K562 (cell line): ENCODE measurements at regions not wholly inside any gene's neighbourhood (a gene's known extent, or its start where the extent isn't known, plus 50 kb on each side); places are given as distances from the start of the nearest gene placed in this dataset.
"Not testable (repeated sequence)": the region's sequence is repeated elsewhere in the genome, so short reads cannot be mapped to it uniquely, and the experiment has no call there.

Source experiments
- ATAC-seq: fragments of 200-7000 bp; cut with Tn5 transposase; 3 replicates; pipeline ENCODE4 v1.9.1; 2020; ENCODE audit warnings: moderate library complexity
- BruUV-seq: library from RNA; stranded (reverse); fragments of 400-500 nt; replicated peaks from 2 replicates; lab custom pipeline; 2021; lab: Mats Ljungman, UMichigan
- CTCF ChIA-PET: fragments of 300-600 bp; formaldehyde crosslinking; extraction: SDS; loops from one replicate; lab custom pipeline; 2021; ENCODE audit warnings: low intra/inter-chr PET ratio; lab: Yijun Ruan, JAX
- POLR2A ChIA-PET: fragments of 300-600, 350-650 bp; sonication (Branson Sonifier 250); formaldehyde crosslinking; extraction: SDS; loops from one replicate; lab custom pipeline; 2021; ENCODE audit warnings: antibody characterized with exemption, inconsistent platforms; lab: Yijun Ruan, JAX
- DNase-seq, 4 experiments: peaks; one replicate each; pipeline versions ENCODE4 v3.0.0 to v3.0.0-alpha.2; 2011 to 2018; ENCODE audit warnings: low spot score in 3 of 4, mixed read lengths in 3 of 4; ENCODE audit errors: extremely low read depth in 1 of 4
- FAIRE-seq: peaks from 2 replicates; lab custom pipeline; 2011; peaks lifted over from hg19 to GRCh38; lab: Jason Lieb, UNC
- H2AFZ ChIP-seq: 2 replicates; pipeline ENCODE4 v1.6.0; 2011; ENCODE audit warnings: low read depth, low read length, control low read depth, inconsistent platforms
- H3K27ac ChIP-seq: fragments of 200-600 bp; 3 replicates; pipeline ENCODE4 v1.8.0; 2011; ENCODE audit warnings: low read depth, mild to moderate bottlenecking, control low read depth, inconsistent platforms, low read length, moderate library complexity, mixed read lengths; ENCODE audit errors: extremely low read depth
- H3K27me3 ChIP-seq, 2 experiments: fragments of 300-600 bp in 1 of 2; 2 replicates in 1 of 2; 3 replicates in 1 of 2; pipeline versions ENCODE4 v1.6.0 to v1.8.0; 2011; ENCODE audit warnings: inconsistent platforms in 2 of 2, low read length in 2 of 2, mild to moderate bottlenecking in 1 of 2, mixed read lengths in 1 of 2, moderate library complexity in 1 of 2; ENCODE audit not compliant: control insufficient read depth in 2 of 2, insufficient read depth in 2 of 2
- H3K36me3 ChIP-seq: fragments of 300-600 bp; 3 replicates; pipeline ENCODE4 v1.8.0; 2011; ENCODE audit warnings: mild to moderate bottlenecking, low read length, inconsistent platforms; ENCODE audit not compliant: control insufficient read depth, insufficient read depth
- H3K4me1 ChIP-seq, 2 experiments: fragments of 200-600 bp in 1 of 2; replicated peaks in 1 of 2; 2 replicates in 1 of 2; 3 replicates in 1 of 2; pipeline versions ENCODE4 v1.5.1 to v1.8.0; 2011; ENCODE audit warnings: inconsistent platforms in 2 of 2, low read length in 2 of 2, mild to moderate bottlenecking in 1 of 2, mixed read lengths in 1 of 2, moderate library complexity in 1 of 2; ENCODE audit not compliant: control insufficient read depth in 2 of 2, insufficient read depth in 2 of 2
- H3K4me2 ChIP-seq: 2 replicates; pipeline ENCODE4 v1.6.1; 2011; ENCODE audit warnings: low read length, control low read depth, inconsistent platforms, mixed read lengths; ENCODE audit not compliant: insufficient read depth
- H3K4me3 ChIP-seq: fragments of 200-600 bp; sonication (generic), shearing (Covaris generic); 2 replicates; pipeline ENCODE4 v1.5.1; 2016; ENCODE audit warnings: control low read depth, inconsistent platforms
- H3K79me2 ChIP-seq: fragments of 200-600 bp; 3 replicates; pipeline ENCODE4 v1.8.0; 2011; ENCODE audit warnings: low read length, inconsistent platforms; ENCODE audit not compliant: control insufficient read depth, insufficient read depth
- H3K9ac ChIP-seq, 2 experiments: 2 replicates each; pipeline versions ENCODE4 v1.6.0 to v1.6.1; 2011; ENCODE audit warnings: low read depth in 2 of 2, low read length in 2 of 2, control low read depth in 1 of 2, inconsistent platforms in 1 of 2, mild to moderate bottlenecking in 1 of 2, mixed read lengths in 1 of 2; ENCODE audit not compliant: insufficient read depth in 1 of 2
- H3K9me1 ChIP-seq: one replicate; pipeline ENCODE4 v1.6.0; 2011; ENCODE audit warnings: inconsistent platforms, mild to moderate bottlenecking, low read length, moderate library complexity; ENCODE audit not compliant: control insufficient read depth, insufficient read depth
- H3K9me3 ChIP-seq: replicated peaks from 2 replicates; pipeline ENCODE4 v1.5.1; 2011; ENCODE audit warnings: low read depth, low read length, inconsistent platforms; ENCODE audit not compliant: control insufficient read depth, insufficient read depth
- H4K20me1 ChIP-seq: replicated peaks from 2 replicates; pipeline ENCODE4 v1.6.1; 2011; ENCODE audit warnings: low read length, inconsistent platforms, mixed read lengths; ENCODE audit not compliant: control insufficient read depth, insufficient read depth
- WGBS: fragments of 100-300 bp; shearing (Covaris generic); methylation state at CpG from one replicate; pipeline ENCODE4 v1.1.6; 2016; ENCODE audit warnings: low coverage, mixed read lengths; ENCODE audit not compliant: insufficient coverage; ENCODE audit errors: missing lambda C conversion rate; 5-methylcytosine and 5-hydroxymethylcytosine counted together
- in situ Hi-C: fragments of 300-500 bp; cut with MboI; formaldehyde crosslinking; loops from 4 replicates; pipeline ENCODE4 v1.15.0; 2018; ENCODE audit warnings: inconsistent platforms, mixed read lengths
- intact Hi-C: fragments of 100-400 bp; cut with micrococcal nuclease; formaldehyde crosslinking; loops from 2 replicates; pipeline ENCODE4 v1.14.2; 2022

DNA sequence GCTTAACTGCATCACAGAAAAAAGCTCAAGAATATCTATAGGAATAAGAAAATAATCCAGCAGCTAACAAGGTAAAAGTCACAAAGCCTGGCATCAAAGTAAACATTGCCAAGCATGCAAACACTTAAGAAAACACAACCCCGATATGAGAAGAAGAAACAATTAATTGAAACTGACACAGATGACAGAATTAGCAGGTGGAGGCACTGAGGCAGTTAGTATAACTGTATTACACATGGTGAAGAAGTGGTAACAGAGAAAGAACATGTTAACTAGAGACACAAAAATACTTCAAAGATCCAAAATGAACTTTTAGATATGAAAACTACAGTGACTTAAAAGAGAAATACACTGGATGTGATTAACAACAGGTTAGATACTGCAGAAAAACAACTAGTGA, 69.4 kb upstream of the PMPCB start:
- H3K4me3 ChIP-seq, H3K27ac ChIP-seq, POLR2A ChIA-PET, H3K9ac ChIP-seq, H3K27me3 ChIP-seq, H3K4me2 ChIP-seq, H3K79me2 ChIP-seq, in situ Hi-C loops, ATAC-seq, H2AFZ ChIP-seq, H4K20me1 ChIP-seq, CTCF ChIA-PET, DNase-seq, FAIRE-seq, H3K9me3 ChIP-seq, intact Hi-C loops, BruUV-seq, H3K4me1 ChIP-seq, H3K36me3 ChIP-seq, H3K9me1 ChIP-seq: not testable (repeated sequence)
- 13% methylated on average over 1 of the region's 1 CpG for WGBS

GRCh38 chr7:103225798-103226197, 71.4 kb upstream of the PMPCB start:
- ATAC-seq, H2AFZ ChIP-seq, CTCF ChIA-PET, H3K36me3 ChIP-seq, DNase-seq, H4K20me1 ChIP-seq, H3K4me2 ChIP-seq, intact Hi-C loops, H3K27me3 ChIP-seq, H3K9ac ChIP-seq, in situ Hi-C loops, H3K27ac ChIP-seq, BruUV-seq, H3K4me1 ChIP-seq, FAIRE-seq, H3K9me3 ChIP-seq, H3K9me1 ChIP-seq, H3K79me2 ChIP-seq, POLR2A ChIA-PET, H3K4me3 ChIP-seq: not testable (repeated sequence)
- WGBS: 21% methylated on average over 1 of the region's 1 CpG

DNA sequence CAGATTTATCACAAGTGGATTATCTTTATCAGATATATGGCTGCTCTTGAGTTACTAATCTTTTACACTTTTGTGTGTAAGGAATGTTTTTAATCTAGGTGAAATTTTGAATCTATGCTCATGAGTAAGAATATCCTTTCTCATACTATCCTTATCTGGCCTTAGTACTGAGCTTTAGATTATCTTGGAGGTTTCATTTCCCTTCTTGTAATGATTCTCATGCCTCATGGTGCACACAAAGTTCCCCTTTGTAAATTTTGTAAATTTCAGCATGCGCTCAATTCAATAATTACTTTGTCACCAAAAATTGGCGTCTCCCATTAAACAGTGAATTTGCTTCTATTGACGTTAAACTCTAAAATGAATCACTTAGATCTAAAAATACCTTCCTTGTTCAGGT, 74.2 kb upstream of the NAPEPLD start:
- BruUV-seq, CTCF ChIA-PET: not testable (repeated sequence)
- WGBS: 34% methylated on average over 3 of the region's 3 CpGs

More for the DNA sequence above, 74.2 kb upstream of the NAPEPLD start:
- H3K36me3 ChIP-seq, in situ Hi-C loops, H3K4me2 ChIP-seq, POLR2A ChIA-PET, H2AFZ ChIP-seq, H3K4me1 ChIP-seq, H3K27ac ChIP-seq, H3K79me2 ChIP-seq, FAIRE-seq, H3K9ac ChIP-seq, DNase-seq, H4K20me1 ChIP-seq, H3K27me3 ChIP-seq, H3K9me3 ChIP-seq, intact Hi-C loops, ATAC-seq, H3K9me1 ChIP-seq, H3K4me3 ChIP-seq: not testable (repeated sequence)
